Right atrium auricular region (tissue), 2 donors: ENCODE measurements at regions not wholly inside any gene's neighbourhood (a gene's known extent, or its start where the extent isn't known, plus 50 kb on each side); places are given as distances from the start of the nearest gene placed in this dataset.
"Not testable (repeated sequence)": the region's sequence is repeated elsewhere in the genome, so short reads cannot be mapped to it uniquely, and the experiment has no call there.

Experiments used
- DNase-seq: peaks from one replicate; pipeline ENCODE4 v3.0.0-alpha.2; 2019; ENCODE audit warnings: low spot score
- H3K27ac ChIP-seq, 2 donors: fragments of 200-600 bp; sonication (generic); 1 replicate in 1 of 2; 2 replicates in 1 of 2; pipeline ENCODE4 v1.5.1; 2016 to 2019
- H3K27me3 ChIP-seq, 2 donors: fragments of 200-600 bp; sonication (generic); one replicate each; pipeline versions ENCODE4 v1.5.1 to v1.6.0; 2017 to 2019
- H3K36me3 ChIP-seq: fragments of 200-600 bp; sonication (generic); one replicate; pipeline ENCODE4 v1.5.1; 2016
- H3K4me1 ChIP-seq, 2 donors: fragments of 200-600 bp; sonication (generic); one replicate each; pipeline versions ENCODE4 v1.5.1 to v1.6.0; 2017 to 2019
- H3K4me3 ChIP-seq, 2 donors: fragments of 200-600 bp; sonication (generic); 1 replicate in 1 of 2; 2 replicates in 1 of 2; pipeline ENCODE4 v1.5.1; 2017 to 2019; ENCODE audit warnings: mild to moderate bottlenecking in 1 of 2, moderate library complexity in 1 of 2
- H3K9me3 ChIP-seq, 2 donors: fragments of 200-600 bp; sonication (generic); one replicate each; pipeline ENCODE4 v1.5.1; 2019
- CTCF ChIP-seq, 2 donors: fragments of 200-600 bp; sonication (generic); IDR thresholded peaks; one replicate each; pipeline ENCODE4 v1.5.1; 2019; ENCODE audit warnings: antibody characterized with exemption in 2 of 2

- H3K4me1 ChIP-seq, result no peaks in the 10 kb centered on the region
- no peak for DNase-seq
- H3K4me3 ChIP-seq, result no peak overlapping the region
- no peaks in the 10 kb centered on the region for H3K9me3 ChIP-seq
- H3K27me3 ChIP-seq, result no peaks in the 10 kb centered on the region
- H3K36me3 ChIP-seq, result no peaks in the 10 kb centered on the region
- TF ChIP-seq CTCF (IDR thresholded peaks at IDR 0.05), result no peak
- no peak overlapping the region for H3K27ac ChIP-seq
Observed at GRCh38 chr4:8674311-8674885, 81.8 kb downstream of the CPZ start.

DNA sequence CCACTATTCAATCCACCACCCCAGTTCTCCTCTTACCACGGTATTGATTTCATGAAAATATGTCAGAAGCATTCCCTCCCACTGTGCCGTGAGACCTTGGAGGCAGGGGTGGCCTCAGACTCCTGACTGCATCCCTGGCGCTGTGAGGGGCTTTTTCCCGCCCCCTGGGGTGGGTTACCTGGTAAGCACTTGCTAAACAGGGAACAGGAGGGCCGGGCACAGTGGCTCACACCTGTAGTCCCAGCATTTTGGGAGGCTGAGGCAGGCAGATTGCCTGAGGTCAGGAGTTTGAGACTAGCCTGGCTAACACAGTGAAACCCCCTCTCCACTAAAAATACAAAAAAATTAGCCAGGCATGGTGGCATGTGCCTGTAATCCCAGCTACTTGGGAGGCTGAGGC, 80.5 kb downstream of the CPZ start:
- H3K4me3 ChIP-seq, H3K9me3 ChIP-seq: not testable (repeated sequence)

GRCh38 chr4:8672486-8672885, 79.9 kb downstream of the CPZ start:
- Histone ChIP-seq H3K27me3 (no peaks in the 10 kb centered on the region), H3K9me3 (no peaks in the 10 kb centered on the region), H3K27ac (no peak overlapping the region), H3K4me3 (no peak overlapping the region), H3K36me3 (no peaks in the 10 kb centered on the region), H3K4me1 (no peaks in the 10 kb centered on the region)
- no peak for DNase-seq
- no peak for TF ChIP-seq CTCF (IDR thresholded peaks at IDR 0.05)

More for the DNA sequence above, 80.5 kb downstream of the CPZ start:
- H3K36me3 ChIP-seq, DNase-seq, H3K27me3 ChIP-seq, H3K4me1 ChIP-seq, H3K27ac ChIP-seq: not testable (repeated sequence)

GRCh38 chr4:8671712-8672290, 79.2 kb downstream of the CPZ start:
- Histone ChIP-seq H3K27me3 (no peaks in the 10 kb centered on the region), H3K4me3 (no peak overlapping the region), H3K27ac (no peak overlapping the region), H3K4me1 (no peaks in the 10 kb centered on the region), H3K36me3 (no peaks in the 10 kb centered on the region), H3K9me3 (no peaks in the 10 kb centered on the region)
- TF ChIP-seq CTCF (IDR thresholded peaks at IDR 0.05), result no peak
- no peak for DNase-seq
